ENCODE measurements at regions not wholly inside any gene's neighbourhood (a gene's known extent, or its start where the extent isn't known, plus 50 kb on each side); places are given as distances from the start of the nearest gene placed in this dataset.

GRCh38 chr5:54772684-54773083 lies 212.7 kb downstream of the ESM1 start:
- peaks cover 0 to 7% (median 2%) of the 10 kb centered on the region in 4 donors for H3K4me1 ChIP-seq
- H3K9me3 ChIP-seq: no peaks in the 10 kb centered on the region
- H3K36me3 ChIP-seq: no peaks in the 10 kb centered on the region
- no peak overlapping the region for H3K4me3 ChIP-seq
- 84 to 94% (median 92%) methylated on average over 2 of the region's 2 CpGs for WGBS, 5 donors
- no peak for TF ChIP-seq POLR2AphosphoS5 (IDR thresholded peaks at IDR 0.05)
- H3K27ac ChIP-seq: no peak overlapping the region
- intact Hi-C loops (cut with DNase I; ENCODE audit: low total_unique reads): no loop called here
- DNase-seq: no peak
- H3K27me3 ChIP-seq: no peaks in the 10 kb centered on the region

GRCh38 chr5:54772231-54772630 lies 213.2 kb downstream of the ESM1 start:
- no peak overlapping the region for H3K4me3 ChIP-seq
- 78 to 94% (median 84%) methylated on average over 3 of the region's 3 CpGs for WGBS, 5 donors
- no peaks in the 10 kb centered on the region for H3K36me3 ChIP-seq
- no peaks in the 10 kb centered on the region for H3K9me3 ChIP-seq
- no peaks in the 10 kb centered on the region for H3K27me3 ChIP-seq
- intact Hi-C loops (cut with DNase I; ENCODE audit: low total_unique reads): no loop called here
- no peak overlapping the region for H3K27ac ChIP-seq
- no peak for DNase-seq
- TF ChIP-seq POLR2A (IDR thresholded peaks at IDR 0.05): no peak
- no peak for TF ChIP-seq POLR2AphosphoS5 (IDR thresholded peaks at IDR 0.05)
- TF ChIP-seq CTCF (IDR thresholded peaks at IDR 0.05): no peak
- no peak for TF ChIP-seq EP300 (IDR thresholded peaks at IDR 0.05)
- H3K4me1 ChIP-seq: peaks cover 0 to 7% (median 2%) of the 10 kb centered on the region in 4 donors

DNA sequence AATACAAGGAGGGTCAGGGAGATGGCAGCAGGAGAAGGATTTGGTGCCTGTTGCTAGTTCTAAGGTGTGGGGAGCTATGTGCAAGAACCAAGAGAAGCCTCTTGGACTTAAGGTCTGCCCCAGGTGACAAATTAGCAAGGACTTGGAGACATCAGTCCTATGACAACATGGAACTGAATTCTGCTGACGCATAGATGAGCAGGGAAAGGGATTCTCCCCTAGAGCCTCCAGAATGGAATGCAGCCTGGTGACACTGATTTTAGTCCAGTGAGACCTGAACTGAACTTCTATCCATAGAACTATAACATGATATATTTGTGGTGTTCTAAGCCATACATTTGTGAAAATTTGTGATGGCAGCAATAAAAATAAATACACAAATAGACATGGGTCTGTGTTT lies 215.6 kb downstream of the ESM1 start:
- H3K4me1 ChIP-seq: peaks cover 0 to 3% (median 0%) of the 10 kb centered on the region in 4 donors
- DNase-seq: no peak
- no peak overlapping the region for H3K4me3 ChIP-seq
- no peaks in the 10 kb centered on the region for H3K36me3 ChIP-seq
- H3K9me3 ChIP-seq: no peaks in the 10 kb centered on the region
- no peaks in the 10 kb centered on the region for H3K27me3 ChIP-seq
- no peak overlapping the region for H3K27ac ChIP-seq
- WGBS, 5 donors: 96 to 100% (median 100%) methylated on average over 1 of the region's 1 CpG
- TF ChIP-seq CTCF (IDR thresholded peaks at IDR 0.05) (no peak), POLR2AphosphoS5 (IDR thresholded peaks at IDR 0.05) (no peak), EP300 (IDR thresholded peaks at IDR 0.05) (no peak), POLR2A (IDR thresholded peaks at IDR 0.05) (no peak)
- intact Hi-C loops (cut with DNase I; ENCODE audit: low total_unique reads): no loop called here

- no peaks in the 10 kb centered on the region for H3K4me1 ChIP-seq
- no peak for TF ChIP-seq POLR2AphosphoS5 (IDR thresholded peaks at IDR 0.05)
- TF ChIP-seq CTCF (IDR thresholded peaks at IDR 0.05): peak in 3 of 7 experiments; percentile 10 to 56 (median 18)
- TF ChIP-seq EP300 (IDR thresholded peaks at IDR 0.05): no peak
- DNase-seq: no peak
- no peaks in the 10 kb centered on the region for H3K9me3 ChIP-seq
- intact Hi-C loops (cut with DNase I; ENCODE audit: low total_unique reads): no loop called here
- no peak overlapping the region for H3K27ac ChIP-seq
- H3K4me3 ChIP-seq: no peak overlapping the region
- no peaks in the 10 kb centered on the region for H3K36me3 ChIP-seq
- no peaks in the 10 kb centered on the region for H3K27me3 ChIP-seq
- WGBS, 5 donors: 52 to 77% (median 58%) methylated on average over 6 of the region's 6 CpGs
Observed at GRCh38 chr5:54769072-54769471, 216.3 kb downstream of the ESM1 start.

DNA sequence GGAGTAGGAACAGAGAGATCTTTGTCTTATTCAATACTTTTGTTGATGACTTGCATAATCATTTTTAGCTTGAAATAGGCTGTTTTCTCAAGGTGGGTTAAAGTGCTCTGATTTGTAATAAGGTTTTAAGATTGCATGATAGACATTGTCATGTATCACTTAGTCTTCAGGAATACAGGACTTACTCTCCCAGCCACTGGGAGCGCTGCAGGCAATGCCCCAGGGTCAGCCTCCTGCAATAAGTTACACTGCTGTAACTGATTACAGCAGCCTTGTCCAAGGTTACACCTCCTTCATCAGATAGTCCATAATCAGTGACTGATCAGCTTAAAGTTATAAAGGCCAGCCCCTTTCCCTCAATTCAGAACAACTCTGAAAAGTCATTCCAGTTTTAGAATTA lies 218.6 kb downstream of the ESM1 start:
- no peaks in the 10 kb centered on the region for H3K9me3 ChIP-seq
- H3K27me3 ChIP-seq: no peaks in the 10 kb centered on the region
- TF ChIP-seq EP300 (IDR thresholded peaks at IDR 0.05): no peak
- no peak for TF ChIP-seq POLR2AphosphoS5 (IDR thresholded peaks at IDR 0.05)
- no peak for TF ChIP-seq POLR2A (IDR thresholded peaks at IDR 0.05)
- TF ChIP-seq CTCF (IDR thresholded peaks at IDR 0.05): no peak
- 35 to 89% (median 80%) methylated on average over 1 of the region's 1 CpG for WGBS, 5 donors
- H3K36me3 ChIP-seq: no peaks in the 10 kb centered on the region
- intact Hi-C loops (cut with DNase I; ENCODE audit: low total_unique reads): no loop called here
- no peak for DNase-seq
- H3K27ac ChIP-seq: no peak overlapping the region
- H3K4me3 ChIP-seq: no peak overlapping the region
- no peaks in the 10 kb centered on the region for H3K4me1 ChIP-seq

All from stomach (tissue), 8 donors.